ACHN (cell line): ENCODE measurements at regions not wholly inside any gene's neighbourhood (a gene's known extent, or its start where the extent isn't known, plus 50 kb on each side); places are given as distances from the start of the nearest gene placed in this dataset.

Experiments
- DNase-seq: peaks from one replicate; pipeline ENCODE4 v3.0.0-alpha.2; 2015
- in situ Hi-C: cut with HindIII; loops from 2 replicates; pipeline ENCODE4 v1.10.0; 2017; ENCODE audit warnings: low sequenced_read_pairs, low pct_ligation_motif_present, low pct_unique_long_range_greater_than_20kb

DNA sequence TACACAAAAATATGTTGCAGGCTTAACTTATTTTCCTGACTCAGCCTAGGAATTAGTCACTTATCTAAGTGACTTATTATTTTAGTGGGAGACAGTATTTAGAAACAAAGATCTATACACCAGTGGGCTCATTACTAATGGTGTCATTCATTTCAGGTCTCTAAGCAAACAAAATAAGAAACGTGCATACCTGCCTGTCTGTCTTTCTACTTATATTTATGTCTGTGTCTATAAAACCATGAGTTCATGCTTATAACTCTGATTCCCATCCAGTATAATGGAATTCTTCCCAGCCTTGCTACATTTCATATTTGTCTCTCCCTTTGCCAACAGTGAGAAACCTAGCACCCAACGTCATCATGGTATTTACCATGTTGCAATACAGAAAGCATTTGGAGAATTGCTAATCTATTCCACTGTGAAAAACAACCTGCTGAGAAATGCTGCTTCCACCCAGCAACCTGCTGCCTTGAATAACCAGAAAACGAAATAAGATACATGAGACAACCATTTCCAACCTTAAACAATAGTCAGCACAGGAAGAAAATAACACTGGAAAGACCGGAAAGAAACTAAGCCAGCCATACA, 501.0 kb downstream of the GLRX3 start:
- in situ Hi-C loops = no loop called here
- no peak for DNase-seq

DNA sequence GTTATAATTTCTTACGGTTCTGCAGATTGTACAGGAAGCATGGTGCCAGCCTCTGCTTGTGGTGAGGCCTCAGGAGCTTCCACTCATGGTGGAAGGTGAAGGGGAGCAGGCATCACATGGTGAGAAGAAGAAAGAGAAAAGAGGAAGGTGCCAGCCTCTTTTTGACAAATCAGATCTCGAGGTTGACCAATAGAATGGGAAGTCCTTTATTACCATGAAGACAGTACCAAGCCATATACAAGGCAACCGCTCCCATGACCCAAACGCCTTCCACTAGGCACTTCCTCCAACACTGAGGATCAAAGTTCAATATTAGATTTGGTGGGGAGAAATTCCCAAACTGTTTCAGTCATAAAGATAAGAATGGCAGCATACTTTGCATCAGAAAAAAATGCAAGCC, 502.8 kb downstream of the GLRX3 start:
- DNase-seq = no peak
- in situ Hi-C loops = no loop called here

DNA sequence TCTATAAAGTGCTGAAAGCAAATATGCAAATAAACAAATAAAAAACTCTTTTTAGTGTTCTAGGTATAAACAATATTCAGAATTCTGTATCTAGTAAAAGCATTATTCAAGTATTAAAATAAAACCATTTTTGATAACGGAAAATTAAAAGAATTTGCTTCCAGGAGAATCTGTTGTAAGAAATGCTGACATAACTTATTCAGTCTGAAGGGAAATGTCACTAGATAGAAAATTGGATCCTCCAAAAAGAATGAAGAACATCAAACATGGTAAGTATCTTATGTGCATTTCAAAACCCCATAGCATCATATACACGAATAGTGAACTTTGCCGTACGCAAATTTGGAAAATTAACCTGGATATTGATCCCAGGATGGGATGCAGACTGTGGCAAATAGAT, 506.7 kb downstream of the GLRX3 start:
- no peak for DNase-seq
- in situ Hi-C loops = no loop called here

DNA sequence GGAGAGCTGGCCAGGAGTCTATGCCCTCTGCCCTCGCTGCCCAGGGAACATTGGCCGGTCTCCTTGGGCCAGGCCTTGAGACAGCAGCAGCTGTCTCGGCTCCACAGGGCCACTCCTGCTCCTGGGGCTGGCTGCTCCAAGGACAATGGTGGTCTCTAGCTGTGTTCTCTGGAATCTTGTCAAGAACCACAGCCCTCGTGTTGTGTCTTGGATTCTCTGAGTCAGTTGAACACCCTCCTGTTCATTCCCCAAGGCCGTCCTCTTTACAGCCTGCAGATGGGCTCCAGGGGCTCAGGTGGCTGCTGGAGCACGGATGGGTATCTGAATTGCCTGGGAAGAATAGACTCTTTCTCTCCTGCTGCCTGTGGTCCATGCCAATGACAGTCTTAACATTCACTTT, 511.1 kb downstream of the GLRX3 start:
- no peak for DNase-seq
- in situ Hi-C loops = no loop called here

DNA sequence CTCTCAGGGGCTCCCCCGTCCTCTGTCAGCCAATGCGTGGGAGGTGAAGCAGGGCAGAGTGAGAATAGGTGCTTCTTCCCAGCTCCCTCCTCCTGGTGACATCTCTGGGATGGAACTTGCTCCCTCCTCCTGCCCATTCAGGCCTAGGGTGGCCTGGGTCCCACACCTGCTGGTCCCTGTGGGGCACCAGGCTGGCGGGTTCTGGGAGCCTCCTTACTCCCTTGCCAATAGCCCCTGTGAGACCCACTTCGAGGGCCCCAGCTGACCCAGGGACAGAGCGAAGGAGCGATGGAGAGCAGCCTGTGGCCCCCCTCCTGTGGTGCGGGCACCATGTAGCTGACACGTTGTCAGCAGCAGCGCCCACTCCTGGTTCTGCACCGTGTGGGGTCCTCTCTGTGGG, 512.6 kb downstream of the GLRX3 start:
- DNase-seq = no peak
- in situ Hi-C loops = no loop called here

DNA sequence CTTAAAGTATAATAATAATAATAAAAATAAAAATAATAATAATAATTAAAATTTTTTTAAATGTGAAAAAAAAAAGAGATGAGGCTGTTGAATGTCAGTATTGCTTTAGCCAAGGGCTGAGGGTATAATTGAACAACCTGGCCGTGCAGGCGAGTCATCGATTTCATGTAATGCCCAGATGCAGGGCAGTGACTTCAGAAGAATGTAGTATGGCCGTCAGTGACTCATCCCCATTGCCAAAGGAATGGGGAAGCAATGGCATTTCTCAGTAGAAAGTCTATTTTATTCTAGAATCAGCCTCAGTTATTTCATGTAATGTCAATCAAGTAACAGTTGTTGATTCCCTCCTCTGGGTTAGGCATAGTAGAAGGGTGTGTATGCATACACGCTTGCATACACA, 516.4 kb downstream of the GLRX3 start:
- DNase-seq = no peak
- in situ Hi-C loops = no loop called here

DNA sequence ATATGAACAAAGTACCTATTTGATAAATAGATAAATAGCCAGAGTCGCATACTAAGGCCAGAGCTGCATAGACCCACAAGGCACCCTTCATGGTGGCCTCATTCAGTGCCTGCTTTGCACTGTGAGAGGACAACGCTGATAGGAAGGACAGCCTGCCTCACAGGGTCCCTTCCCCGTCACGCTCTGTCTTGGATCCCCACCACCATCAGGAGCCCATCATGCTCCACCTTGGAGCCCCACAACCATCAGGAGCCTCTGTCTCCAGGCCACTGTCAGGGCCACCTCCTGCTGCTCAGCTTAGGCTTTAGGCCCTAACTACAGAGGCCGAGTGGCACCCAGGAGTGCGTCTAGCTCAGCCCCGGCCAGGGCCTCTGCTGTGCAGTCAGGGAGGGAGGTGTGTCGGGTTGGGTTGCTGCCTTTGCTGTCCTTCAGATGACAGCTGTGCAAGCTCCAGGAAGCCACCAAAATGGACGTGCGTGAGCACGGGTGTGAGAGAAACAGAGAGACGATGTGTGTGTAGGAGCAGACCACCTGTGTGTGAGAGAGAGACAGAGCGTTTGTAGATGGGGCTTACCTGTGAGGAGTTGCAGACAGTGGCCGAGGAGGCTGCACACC, 516.9 kb downstream of the GLRX3 start:
- DNase-seq = no peak
- in situ Hi-C loops = no loop called here

DNA sequence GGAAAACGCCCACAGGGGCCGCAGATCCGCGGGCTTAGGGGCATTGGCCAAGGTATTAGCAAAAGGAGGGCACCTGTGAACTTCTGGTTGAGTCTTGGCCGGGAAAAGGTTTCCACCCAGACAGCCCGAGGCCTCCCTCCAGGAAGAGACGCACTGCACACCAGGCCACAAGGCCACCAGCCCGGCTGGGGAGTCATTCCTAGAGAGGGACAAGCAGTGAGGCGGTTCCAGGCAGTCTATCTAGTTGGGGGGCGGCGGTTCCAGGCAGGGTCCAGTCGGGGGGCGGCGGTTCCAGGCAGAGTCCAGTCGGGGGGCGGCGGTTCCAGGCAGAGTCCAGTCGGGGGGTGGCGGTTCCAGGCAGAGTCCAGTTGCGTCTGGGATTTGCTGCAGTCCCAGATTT, 518.5 kb downstream of the GLRX3 start:
- in situ Hi-C loops = no loop called here
- DNase-seq = no peak

DNA sequence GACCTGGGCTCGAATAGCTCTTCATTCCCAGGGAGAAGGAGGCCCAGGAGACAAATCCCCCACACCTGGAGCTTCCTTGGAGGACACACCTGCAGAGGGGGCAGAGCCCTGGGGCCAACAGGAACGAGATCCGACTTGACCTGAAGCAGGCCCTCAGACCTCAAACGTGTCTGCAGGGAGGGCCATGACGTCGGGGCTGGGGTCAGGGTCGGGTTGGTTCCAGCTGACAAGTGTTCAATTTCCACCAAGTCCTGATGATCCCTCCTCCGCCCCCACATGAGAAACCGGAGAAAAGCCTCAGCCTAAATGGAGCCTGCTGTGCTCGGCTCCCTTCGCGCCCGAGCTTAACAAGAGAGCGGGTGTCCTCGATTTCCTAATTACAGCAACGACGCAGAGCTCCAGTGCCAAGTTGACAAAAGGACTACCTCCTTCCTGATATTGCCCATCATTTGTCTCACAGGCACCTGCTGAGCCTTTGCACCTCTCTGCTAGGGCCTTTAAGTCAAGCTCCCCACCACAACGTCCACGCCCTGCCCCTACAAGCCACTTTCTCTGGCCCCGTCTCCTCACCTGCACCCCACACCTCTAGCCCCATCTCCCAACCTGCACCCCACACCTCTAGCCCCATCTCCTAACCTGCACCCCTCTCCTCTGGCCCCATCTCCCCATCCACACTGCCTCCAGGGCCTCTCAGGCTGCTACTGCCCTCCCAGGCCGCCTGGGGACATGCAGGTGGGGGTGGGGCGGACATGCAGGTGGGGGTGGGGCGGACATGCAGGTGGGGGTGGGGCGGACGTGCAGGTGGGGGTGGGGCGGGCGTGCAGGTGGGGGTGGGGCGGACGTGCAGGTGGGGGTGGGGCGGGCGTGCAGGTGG, 519.4 kb downstream of the GLRX3 start:
- in situ Hi-C loops = no loop called here
- DNase-seq = no peak

DNA sequence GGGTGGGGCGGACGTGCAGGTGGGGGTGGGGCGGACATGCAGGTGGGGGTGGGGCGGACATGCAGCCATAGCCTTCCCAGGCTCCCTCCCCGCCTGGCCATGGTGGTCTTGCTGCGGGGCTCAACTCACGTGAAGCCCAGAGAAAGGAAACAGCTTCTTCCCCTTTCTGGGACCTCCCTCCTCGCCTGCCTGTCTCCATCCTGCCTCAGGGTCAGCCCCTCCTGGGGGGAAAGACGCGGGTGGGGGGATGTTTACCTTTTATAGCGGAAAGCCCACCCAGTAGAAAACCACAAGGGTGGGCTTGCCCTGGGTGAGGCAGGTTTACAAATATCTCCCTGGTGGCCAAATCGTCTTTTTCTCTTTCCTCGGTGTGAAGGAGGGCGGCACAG, 520.0 kb downstream of the GLRX3 start:
- in situ Hi-C loops = no loop called here
- no peak for DNase-seq

DNA sequence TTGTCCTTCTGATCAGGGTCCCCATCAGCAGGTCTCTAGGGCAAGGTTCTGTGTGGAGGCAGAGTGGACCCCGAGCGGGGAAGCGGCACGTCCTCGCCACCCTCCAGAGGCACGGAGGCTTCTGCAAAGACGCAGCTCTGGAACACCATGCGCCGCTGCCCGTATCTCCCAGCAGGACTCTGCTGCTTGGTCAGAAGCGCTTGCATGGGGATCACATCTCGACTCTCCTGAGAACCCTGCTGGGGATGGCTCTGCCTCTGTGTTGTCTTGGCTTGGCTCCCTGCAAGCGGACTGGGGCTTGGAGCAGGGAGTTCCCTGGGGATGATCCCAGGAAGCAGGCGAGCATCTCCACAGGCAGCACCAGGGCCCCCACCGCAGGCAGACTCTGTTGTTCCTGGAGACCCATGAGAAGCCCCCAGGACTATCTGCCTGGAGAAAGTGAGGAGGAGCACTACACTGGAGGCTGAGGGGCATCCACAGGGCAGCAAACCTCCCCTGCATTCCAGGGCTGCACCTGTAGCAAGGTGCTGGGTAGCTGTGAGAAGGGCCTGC, 520.5 kb downstream of the GLRX3 start:
- no peak for DNase-seq
- in situ Hi-C loops = no loop called here

DNA sequence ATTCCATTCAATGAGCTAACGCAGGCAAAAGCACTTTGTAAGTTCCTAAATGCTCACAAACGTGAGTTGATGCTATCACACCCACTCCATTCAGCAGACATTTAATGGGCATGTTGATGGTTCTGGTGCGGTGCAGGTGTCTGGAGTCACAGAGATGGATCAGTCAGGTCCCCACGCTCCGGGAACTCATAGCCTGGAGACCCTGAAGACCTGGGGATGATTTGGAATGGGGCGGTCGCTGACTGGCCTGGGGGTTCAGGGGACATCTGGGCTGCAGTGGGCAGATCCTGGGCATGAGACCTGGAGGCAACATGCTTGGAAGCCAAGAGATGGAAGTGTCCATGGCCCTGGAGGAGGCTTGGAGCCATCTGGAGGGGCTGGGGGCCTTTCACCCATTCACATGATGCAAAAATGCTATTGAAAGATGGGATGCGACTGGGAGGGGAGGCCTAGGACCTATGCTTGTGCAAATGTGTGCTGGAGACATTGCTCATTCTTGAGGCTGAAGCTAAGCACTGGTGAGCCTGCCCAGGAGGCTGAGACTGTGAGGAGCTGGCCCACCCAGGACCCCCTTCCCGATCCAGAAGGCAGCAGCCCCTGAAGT, 522.6 kb downstream of the GLRX3 start:
- in situ Hi-C loops = no loop called here
- no peak for DNase-seq

DNA sequence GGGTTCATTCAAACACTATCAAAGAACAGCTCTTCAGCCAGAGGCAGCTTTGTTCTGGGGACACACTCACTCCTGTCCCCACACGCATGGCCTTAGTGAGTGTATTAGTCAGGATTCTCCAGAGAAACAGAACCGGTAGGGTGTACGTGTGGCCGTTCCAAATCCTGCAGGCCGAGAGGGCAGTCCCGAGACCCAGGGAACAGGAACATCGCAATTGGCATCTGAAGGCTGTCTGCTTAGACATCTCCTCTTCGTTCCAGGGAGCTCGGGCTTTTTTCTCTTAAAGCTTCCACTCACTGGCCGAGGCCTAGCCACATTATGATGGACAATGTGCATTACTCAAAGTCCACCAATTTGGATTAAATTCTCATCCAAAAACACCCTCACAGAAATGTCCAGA, 523.3 kb downstream of the GLRX3 start:
- no peak for DNase-seq
- in situ Hi-C loops = no loop called here

DNA sequence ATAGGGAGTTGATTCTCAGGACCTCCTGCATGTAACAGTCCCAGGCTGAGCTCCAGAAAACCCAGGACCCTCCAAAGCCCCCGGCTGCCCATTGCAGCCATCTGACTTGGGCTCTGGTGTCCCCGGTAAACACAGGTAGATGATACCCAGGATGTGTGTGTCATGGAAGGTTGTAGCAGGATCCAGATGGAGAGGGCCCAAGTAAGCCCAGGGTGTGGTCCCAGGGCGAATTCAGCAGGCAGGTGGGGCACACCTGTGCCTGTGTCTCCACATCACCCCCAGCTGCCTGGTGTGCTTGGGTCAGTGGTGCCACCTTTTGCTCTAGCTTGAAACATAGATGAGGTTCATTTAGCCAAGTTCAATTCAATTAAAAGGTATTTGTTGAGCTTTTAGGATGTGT, 524.1 kb downstream of the GLRX3 start:
- DNase-seq = no peak
- in situ Hi-C loops = no loop called here

DNA sequence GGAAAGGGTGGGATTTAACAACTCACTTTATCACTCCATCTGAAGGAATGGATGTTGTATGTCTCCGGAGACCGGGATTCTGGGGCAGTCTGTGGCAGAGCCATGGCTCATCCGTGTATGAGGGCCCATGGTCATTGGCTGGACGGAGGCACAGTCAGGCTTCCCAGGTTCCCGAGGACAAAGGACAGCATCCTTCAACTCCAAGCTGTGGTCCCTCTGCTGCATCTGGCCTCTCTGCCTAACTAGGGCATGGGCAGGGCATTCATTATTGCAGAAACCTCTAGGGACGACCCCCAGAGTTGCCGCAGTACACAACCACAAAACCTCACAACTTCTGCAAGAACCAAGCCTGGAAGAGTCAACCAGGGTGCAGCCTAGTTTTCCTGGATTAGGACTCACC, 525.2 kb downstream of the GLRX3 start:
- DNase-seq = no peak

DNA sequence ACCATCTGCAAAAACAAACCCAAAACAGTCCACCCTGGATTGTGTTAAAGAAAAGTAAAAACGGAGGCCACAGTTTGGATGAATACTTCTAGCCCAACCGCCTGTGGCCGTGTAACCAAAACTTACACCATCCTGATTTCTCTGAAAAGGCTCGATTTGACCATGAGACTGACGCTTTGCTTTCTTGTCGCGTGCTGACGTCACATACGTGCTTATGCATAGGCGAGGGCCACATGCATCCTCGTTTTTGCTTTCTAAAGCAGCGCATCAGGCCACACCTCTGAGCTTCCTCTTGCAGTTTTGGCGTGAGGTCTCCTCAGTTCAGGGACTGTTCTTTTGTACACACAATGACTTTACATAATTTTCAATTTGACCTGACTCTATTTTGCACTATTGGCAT, 526.6 kb downstream of the GLRX3 start:
- no peak for DNase-seq
- in situ Hi-C loops = no loop called here

More for the DNA sequence above, 525.2 kb downstream of the GLRX3 start:
- in situ Hi-C loops = no loop called here

DNA sequence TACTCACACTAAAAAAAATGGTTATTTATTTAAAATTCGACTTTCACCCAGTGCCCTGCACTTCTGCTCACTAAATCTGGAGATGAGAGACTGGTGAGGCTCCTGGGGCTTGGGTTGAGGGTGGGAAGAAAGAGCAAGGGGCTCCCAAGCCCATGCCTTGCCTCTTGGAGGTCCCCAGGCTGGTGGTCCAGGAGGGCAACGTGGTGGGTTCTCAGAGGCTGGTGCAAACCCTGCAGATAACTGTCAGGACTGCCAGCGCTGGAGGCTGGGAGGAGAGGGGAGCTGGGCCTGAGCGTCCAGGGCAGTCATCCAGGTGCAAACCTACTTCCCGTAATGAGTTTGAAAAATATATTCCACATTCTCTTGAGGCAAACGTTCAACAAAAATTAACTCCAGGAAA, 528.3 kb downstream of the GLRX3 start:
- in situ Hi-C loops = no loop called here
- DNase-seq = no peak

DNA sequence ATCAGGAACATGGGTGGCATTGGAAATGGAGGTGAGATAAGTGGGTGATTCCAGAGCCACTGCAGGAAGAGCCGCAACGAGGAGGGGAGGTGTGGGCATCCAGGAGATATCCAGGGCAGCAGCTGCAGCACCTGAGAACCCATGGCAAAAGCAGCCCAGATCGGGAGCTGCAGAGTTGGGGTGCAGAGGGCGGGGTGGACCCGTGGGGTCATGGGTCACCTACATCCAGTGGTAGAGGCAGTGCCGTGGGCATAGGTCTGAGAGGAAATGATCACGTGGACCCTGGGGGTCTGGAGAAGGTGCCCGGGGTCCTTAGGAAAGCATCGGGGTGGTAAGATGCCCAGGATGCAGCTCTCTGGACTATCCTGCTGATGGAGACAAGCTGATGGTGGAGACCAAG, 530.0 kb downstream of the GLRX3 start:
- no peak for DNase-seq
- in situ Hi-C loops = no loop called here

DNA sequence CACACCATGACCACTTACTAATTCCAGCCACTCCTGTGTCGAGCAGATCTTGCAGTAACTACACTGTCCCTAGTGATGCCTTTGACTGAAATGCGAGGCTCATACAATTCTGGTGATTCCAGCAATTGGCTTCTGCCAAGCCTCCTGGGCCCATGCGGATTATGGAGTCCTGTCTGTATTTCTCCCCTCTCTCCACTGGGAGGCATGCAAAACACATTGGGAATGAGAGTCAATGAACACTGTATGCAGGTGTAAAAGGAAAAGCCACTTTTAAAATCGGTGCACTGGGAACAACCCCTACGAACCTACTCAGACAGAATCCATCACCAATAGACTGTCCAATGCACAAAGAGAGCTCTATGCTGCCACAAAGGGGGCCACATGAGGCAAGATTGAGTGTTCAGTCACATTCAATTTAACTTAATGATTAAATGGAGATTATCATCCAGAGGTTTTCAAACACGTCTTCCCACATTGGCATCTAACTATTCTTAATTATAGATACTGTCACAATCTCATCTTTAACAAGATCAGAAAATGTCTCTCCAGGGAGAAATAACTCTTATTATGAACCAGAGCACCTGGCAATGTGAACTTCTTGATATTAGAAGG, 550.6 kb downstream of the GLRX3 start:
- in situ Hi-C loops = no loop called here

More for the DNA sequence above, 550.6 kb downstream of the GLRX3 start:
- DNase-seq = peak; percentile 9
